ENCODE measurements at regions not wholly inside any gene's neighbourhood (a gene's known extent, or its start where the extent isn't known, plus 50 kb on each side); places are given as distances from the start of the nearest gene placed in this dataset.

GRCh38 chr2:2746731-2747130 lies 415.7 kb upstream of the MYT1L start (continued):
- TF ChIP-seq ZNF592 (IDR thresholded peaks at IDR 0.05) (no peak), CUX1 (IDR thresholded peaks at IDR 0.05; ENCODE audit: insufficient replicate concordance, low read depth, low read length) (no peak), NKRF (conservative IDR thresholded peaks at IDR 0.05) (no peak), POU2F2 (IDR thresholded peaks at IDR 0.05; ENCODE audit: borderline replicate concordance, low read depth, low read length) (no peak), SMAD5 (IDR thresholded peaks at IDR 0.05; ENCODE audit: low read depth) (no peak), SRF (IDR thresholded peaks at IDR 0.05; ENCODE audit: low read depth in 2 of 2, low read length in 2 of 2) (no peak)

All from GM12878 (cell line).